Esophagus muscularis mucosa (tissue), 4 donors: ENCODE measurements at regions not wholly inside any gene's neighbourhood (a gene's known extent, or its start where the extent isn't known, plus 50 kb on each side); places are given as distances from the start of the nearest gene placed in this dataset.

Experiments used
- EP300 ChIP-seq: sonication (generic); formaldehyde crosslinking; IDR thresholded peaks from one replicate; pipeline ENCODE4 v1.6.1; 2017; ENCODE audit warnings: antibody characterized with exemption
- POLR2A ChIP-seq: fragments of 450-650 bp; IDR thresholded peaks from one replicate; pipeline ENCODE4 v1.6.1; 2017; ENCODE audit warnings: antibody characterized with exemption, moderate library complexity, mild to moderate bottlenecking, low read depth
- POLR2AphosphoS5 ChIP-seq, 2 donors: sonication (generic); formaldehyde crosslinking; IDR thresholded peaks; one replicate each; pipeline ENCODE4 v1.6.1; 2017; ENCODE audit warnings: antibody characterized with exemption in 2 of 2
- TF ChIP-seq, protein P1 (sequence below), 3 experiments: fragments of 200-600 bp in 2 of 3; fragments of 450-650 bp in 1 of 3; sonication (generic) in 2 of 3; IDR thresholded peaks; one replicate each; pipeline ENCODE4 v1.5.1; 2017 to 2019; ENCODE audit warnings: antibody characterized with exemption in 3 of 3, mild to moderate bottlenecking in 2 of 3, moderate library complexity in 1 of 3

DNA sequence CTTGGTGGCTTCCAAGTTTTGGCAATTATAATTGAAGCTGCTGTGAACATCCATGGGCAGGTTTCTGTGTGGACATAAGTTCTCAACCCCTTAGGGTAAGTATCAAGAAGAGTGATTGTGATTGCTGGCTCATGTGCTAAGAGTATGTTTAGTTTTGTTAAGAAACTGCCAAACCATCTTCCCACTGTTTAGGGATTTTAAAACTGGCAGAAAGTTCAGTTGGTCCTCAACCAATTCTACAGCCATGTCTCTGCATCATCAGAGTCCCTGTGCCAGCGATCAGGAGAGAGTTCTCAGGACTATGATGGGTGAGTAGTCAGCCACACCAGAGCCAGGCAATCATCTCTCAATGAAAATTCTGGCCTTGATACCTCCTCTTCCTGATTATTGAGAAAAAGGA, 193.8 kb downstream of the ZC3H11B start:
- no peak for TF ChIP-seq POLR2AphosphoS5 (IDR thresholded peaks at IDR 0.05)
- TF ChIP-seq, protein P1, sequence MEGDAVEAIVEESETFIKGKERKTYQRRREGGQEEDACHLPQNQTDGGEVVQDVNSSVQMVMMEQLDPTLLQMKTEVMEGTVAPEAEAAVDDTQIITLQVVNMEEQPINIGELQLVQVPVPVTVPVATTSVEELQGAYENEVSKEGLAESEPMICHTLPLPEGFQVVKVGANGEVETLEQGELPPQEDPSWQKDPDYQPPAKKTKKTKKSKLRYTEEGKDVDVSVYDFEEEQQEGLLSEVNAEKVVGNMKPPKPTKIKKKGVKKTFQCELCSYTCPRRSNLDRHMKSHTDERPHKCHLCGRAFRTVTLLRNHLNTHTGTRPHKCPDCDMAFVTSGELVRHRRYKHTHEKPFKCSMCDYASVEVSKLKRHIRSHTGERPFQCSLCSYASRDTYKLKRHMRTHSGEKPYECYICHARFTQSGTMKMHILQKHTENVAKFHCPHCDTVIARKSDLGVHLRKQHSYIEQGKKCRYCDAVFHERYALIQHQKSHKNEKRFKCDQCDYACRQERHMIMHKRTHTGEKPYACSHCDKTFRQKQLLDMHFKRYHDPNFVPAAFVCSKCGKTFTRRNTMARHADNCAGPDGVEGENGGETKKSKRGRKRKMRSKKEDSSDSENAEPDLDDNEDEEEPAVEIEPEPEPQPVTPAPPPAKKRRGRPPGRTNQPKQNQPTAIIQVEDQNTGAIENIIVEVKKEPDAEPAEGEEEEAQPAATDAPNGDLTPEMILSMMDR (IDR thresholded peaks at IDR 0.05) = no peak
- TF ChIP-seq POLR2A = no peak
- TF ChIP-seq EP300 = no peak
